ENCODE measurements at regions not wholly inside any gene's neighbourhood (a gene's known extent, or its start where the extent isn't known, plus 50 kb on each side); places are given as distances from the start of the nearest gene placed in this dataset.
"Not testable (repeated sequence)": the region's sequence is repeated elsewhere in the genome, so short reads cannot be mapped to it uniquely, and the experiment has no call there.

- DNase-seq (ENCODE audit: low read depth, low spot score): no peak
Observed at GRCh38 chr9:82128011-82128696, 139.6 kb downstream of the SPATA31D1 start.

DNA sequence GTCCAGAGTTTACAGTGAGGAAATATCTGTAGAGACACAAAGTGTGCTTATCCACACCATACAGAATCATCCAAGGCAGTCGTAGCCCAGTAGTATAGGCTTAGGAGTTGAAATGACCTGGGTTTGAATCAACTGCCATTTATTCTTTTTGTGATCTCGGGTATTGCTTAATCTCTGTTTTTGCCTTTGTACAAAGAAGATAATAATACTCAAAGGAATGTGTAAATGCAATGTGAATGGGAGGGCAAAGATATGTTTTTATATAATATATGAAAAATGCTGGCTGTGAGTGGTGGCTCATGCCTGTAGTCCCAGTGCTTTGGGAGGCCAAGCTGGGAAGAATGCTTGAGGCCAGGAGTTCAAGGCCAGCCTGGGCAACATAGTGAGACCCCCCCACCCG lies 141.1 kb downstream of the SPATA31D1 start:
- no peak overlapping the region for H3K9ac ChIP-seq (ENCODE audit: insufficient read length, low read depth)
- no peaks in the 10 kb centered on the region for H3K36me3 ChIP-seq (ENCODE audit: insufficient read depth, insufficient read length, low read length)
- no peaks in the 10 kb centered on the region for H3K4me1 ChIP-seq (ENCODE audit: insufficient read depth, insufficient read length)
- no peaks in the 10 kb centered on the region for H3K9me3 ChIP-seq (ENCODE audit: insufficient read depth, low read length)
- H3K27me3 ChIP-seq (ENCODE audit: insufficient read depth, insufficient read length): no peaks in the 10 kb centered on the region
- DNase-seq (ENCODE audit: low read depth, low spot score): no peak
- no peak for TF ChIP-seq SUZ12 (IDR thresholded peaks at IDR 0.05; ENCODE audit: extremely low read depth, insufficient read depth, insufficient read length)
- no peak overlapping the region for H3K4me3 ChIP-seq (ENCODE audit: insufficient read length, low read depth)

More at GRCh38 chr9:82128011-82128696, 139.6 kb downstream of the SPATA31D1 start:
- Histone ChIP-seq H3K9ac (ENCODE audit: insufficient read length, low read depth) (no peak overlapping the region), H3K27me3 (ENCODE audit: insufficient read depth, insufficient read length) (no peaks in the 10 kb centered on the region), H3K4me1 (ENCODE audit: insufficient read depth, insufficient read length) (no peaks in the 10 kb centered on the region), H3K36me3 (ENCODE audit: insufficient read depth, insufficient read length, low read length) (no peaks in the 10 kb centered on the region), H3K4me3 (ENCODE audit: insufficient read length, low read depth) (no peak overlapping the region), H3K9me3 (ENCODE audit: insufficient read depth, low read length) (no peaks in the 10 kb centered on the region)
- TF ChIP-seq YY1 (IDR thresholded peaks at IDR 0.05; ENCODE audit: insufficient read depth, insufficient read length): no peak

DNA sequence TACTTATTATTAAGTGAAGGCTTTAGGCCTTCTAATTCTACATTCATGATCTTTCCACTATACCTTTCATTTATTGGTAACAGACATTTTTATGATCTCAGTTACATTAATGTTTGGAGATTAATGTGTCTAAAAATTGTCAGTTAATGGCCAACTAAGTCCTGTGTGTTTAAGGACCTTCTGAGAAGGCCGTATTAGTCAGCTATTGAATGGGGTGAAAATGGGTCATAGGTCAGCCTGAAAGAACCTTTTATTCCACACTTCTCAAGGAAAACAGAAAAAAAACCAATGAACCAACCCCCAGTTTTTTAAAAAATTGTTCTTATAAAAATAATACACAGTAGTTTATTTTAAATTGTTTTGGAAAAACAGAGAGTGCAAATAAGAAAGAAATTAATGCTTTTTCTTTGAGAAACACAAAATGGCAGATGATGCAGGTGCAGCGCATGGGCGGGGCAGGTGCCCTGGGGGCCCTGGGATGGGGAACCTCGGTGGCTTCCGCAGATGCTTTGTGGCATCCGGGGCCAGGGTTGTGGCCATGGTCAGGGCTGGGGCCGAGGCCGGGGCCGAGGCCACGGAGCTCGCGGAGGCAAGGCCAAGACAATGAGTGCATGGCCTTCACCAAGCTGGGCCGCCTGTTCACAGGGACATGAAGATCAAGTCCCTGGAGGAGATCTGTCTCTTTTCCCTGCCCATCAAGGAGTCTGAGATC lies 141.9 kb downstream of the SPATA31D1 start:
- H3K9me3 ChIP-seq (ENCODE audit: insufficient read depth, low read length): no peaks in the 10 kb centered on the region
- no peaks in the 10 kb centered on the region for H3K36me3 ChIP-seq (ENCODE audit: insufficient read depth, insufficient read length, low read length)
- TF ChIP-seq SUZ12 (IDR thresholded peaks at IDR 0.05; ENCODE audit: extremely low read depth, insufficient read depth, insufficient read length): no peak
- TF ChIP-seq YY1 (IDR thresholded peaks at IDR 0.05; ENCODE audit: insufficient read depth, insufficient read length): no peak
- no peak for TF ChIP-seq ZNF274 (IDR thresholded peaks at IDR 0.05; ENCODE audit: low read depth, low read length)
- no peaks in the 10 kb centered on the region for H3K27me3 ChIP-seq (ENCODE audit: insufficient read depth, insufficient read length)
- no peak overlapping the region for H3K4me3 ChIP-seq (ENCODE audit: insufficient read length, low read depth)
- DNase-seq (ENCODE audit: low read depth, low spot score): no peak
- H3K4me1 ChIP-seq (ENCODE audit: insufficient read depth, insufficient read length): no peaks in the 10 kb centered on the region
- H3K9ac ChIP-seq (ENCODE audit: insufficient read length, low read depth): no peak overlapping the region

DNA sequence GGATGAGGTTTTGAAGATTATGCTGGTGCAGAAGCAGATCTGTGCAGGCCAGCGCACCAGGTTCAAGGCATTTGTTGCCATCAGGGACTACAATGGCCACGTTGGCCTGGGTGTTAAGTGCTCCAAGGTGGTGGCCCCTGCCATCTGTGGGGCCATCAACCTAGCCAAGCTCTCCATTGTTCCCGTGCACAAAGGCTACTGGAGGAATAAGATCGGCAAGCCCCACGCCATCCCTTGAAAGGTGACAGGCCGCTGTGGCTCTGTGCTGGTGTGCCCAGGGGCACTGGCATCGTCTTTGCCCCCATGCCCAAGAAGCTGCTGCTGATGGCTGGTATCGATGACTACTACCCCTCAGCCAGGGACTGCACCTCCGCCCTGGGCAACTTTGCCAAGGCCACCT lies 142.5 kb downstream of the SPATA31D1 start:
- H3K9me3 ChIP-seq (ENCODE audit: insufficient read depth, low read length): no peaks in the 10 kb centered on the region
- H3K27me3 ChIP-seq (ENCODE audit: insufficient read depth, insufficient read length): no peaks in the 10 kb centered on the region
- H3K36me3 ChIP-seq (ENCODE audit: insufficient read depth, insufficient read length, low read length): no peaks in the 10 kb centered on the region
- H3K9ac ChIP-seq (ENCODE audit: insufficient read length, low read depth): no peak overlapping the region
- H3K4me1 ChIP-seq (ENCODE audit: insufficient read depth, insufficient read length): no peaks in the 10 kb centered on the region
- H3K4me3 ChIP-seq (ENCODE audit: insufficient read length, low read depth): no peak overlapping the region
- no peak for TF ChIP-seq ZNF274 (IDR thresholded peaks at IDR 0.05; ENCODE audit: low read depth, low read length)
- TF ChIP-seq YY1 (IDR thresholded peaks at IDR 0.05; ENCODE audit: insufficient read depth, insufficient read length): no peak
- no peak for TF ChIP-seq SUZ12 (IDR thresholded peaks at IDR 0.05; ENCODE audit: extremely low read depth, insufficient read depth, insufficient read length)
- no peak for DNase-seq (ENCODE audit: low read depth, low spot score)

DNA sequence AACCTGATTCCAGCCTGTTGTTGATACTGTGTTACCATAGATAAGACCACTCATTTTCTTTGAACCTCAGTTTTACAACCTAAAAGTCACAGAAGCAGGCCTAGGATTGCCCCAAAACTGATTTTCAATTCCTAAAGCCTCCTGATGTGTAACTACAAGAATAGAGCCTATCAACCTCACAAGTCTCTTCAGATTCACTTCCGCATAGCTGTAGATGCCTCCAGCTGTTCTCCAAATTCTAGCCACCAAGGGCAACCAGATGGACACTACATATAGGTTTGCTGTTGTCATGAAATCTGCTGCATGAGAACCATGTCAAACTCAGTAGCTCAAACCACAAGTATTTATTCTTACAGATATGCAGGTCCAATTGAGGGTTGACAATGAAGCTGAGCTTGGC lies 143.5 kb downstream of the SPATA31D1 start:
- no peak overlapping the region for H3K9ac ChIP-seq (ENCODE audit: insufficient read length, low read depth)
- H3K4me1 ChIP-seq (ENCODE audit: insufficient read depth, insufficient read length): no peaks in the 10 kb centered on the region
- no peaks in the 10 kb centered on the region for H3K9me3 ChIP-seq (ENCODE audit: insufficient read depth, low read length)
- no peak for DNase-seq (ENCODE audit: low read depth, low spot score)
- TF ChIP-seq SUZ12 (IDR thresholded peaks at IDR 0.05; ENCODE audit: extremely low read depth, insufficient read depth, insufficient read length): no peak
- TF ChIP-seq ZNF274 (IDR thresholded peaks at IDR 0.05; ENCODE audit: low read depth, low read length): no peak
- no peak for TF ChIP-seq YY1 (IDR thresholded peaks at IDR 0.05; ENCODE audit: insufficient read depth, insufficient read length)
- no peaks in the 10 kb centered on the region for H3K27me3 ChIP-seq (ENCODE audit: insufficient read depth, insufficient read length)
- no peaks in the 10 kb centered on the region for H3K36me3 ChIP-seq (ENCODE audit: insufficient read depth, insufficient read length, low read length)
- H3K4me3 ChIP-seq (ENCODE audit: insufficient read length, low read depth): no peak overlapping the region

- DNase-seq (ENCODE audit: low read depth, low spot score): no peak
- H3K36me3 ChIP-seq (ENCODE audit: insufficient read depth, insufficient read length, low read length): no peaks in the 10 kb centered on the region
- H3K9me3 ChIP-seq (ENCODE audit: insufficient read depth, low read length): no peaks in the 10 kb centered on the region
- H3K4me1 ChIP-seq (ENCODE audit: insufficient read depth, insufficient read length): no peaks in the 10 kb centered on the region
- TF ChIP-seq SUZ12 (IDR thresholded peaks at IDR 0.05; ENCODE audit: extremely low read depth, insufficient read depth, insufficient read length): no peak
- TF ChIP-seq YY1 (IDR thresholded peaks at IDR 0.05; ENCODE audit: insufficient read depth, insufficient read length): no peak
- no peak for TF ChIP-seq ZNF274 (IDR thresholded peaks at IDR 0.05; ENCODE audit: low read depth, low read length)
- H3K9ac ChIP-seq (ENCODE audit: insufficient read length, low read depth): no peak overlapping the region
- H3K4me3 ChIP-seq (ENCODE audit: insufficient read length, low read depth): no peak overlapping the region
- no peaks in the 10 kb centered on the region for H3K27me3 ChIP-seq (ENCODE audit: insufficient read depth, insufficient read length)
Observed at GRCh38 chr9:82134010-82134409, 145.4 kb downstream of the SPATA31D1 start.

DNA sequence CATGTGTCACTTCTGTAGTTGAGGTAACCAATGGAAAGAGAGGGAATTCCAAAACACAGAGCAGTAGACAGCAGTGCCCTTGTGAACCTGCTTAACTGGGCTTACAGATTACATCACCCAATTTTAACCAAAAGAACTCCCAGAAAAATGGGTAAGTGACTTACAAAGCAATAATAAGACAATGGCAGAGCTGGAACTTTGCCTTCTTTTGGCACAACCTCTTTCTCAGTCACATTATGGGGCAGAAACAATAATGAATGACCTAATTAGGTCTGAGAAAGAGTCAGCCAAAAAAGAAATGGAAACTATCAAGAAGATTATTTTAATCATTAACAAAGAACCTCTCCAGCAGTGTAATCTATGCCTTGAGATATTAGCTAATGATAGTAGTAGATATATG lies 146.5 kb downstream of the SPATA31D1 start:
- Histone ChIP-seq H3K9ac (ENCODE audit: insufficient read length, low read depth) (no peak overlapping the region), H3K27me3 (ENCODE audit: insufficient read depth, insufficient read length) (no peaks in the 10 kb centered on the region), H3K4me3 (ENCODE audit: insufficient read length, low read depth) (no peak overlapping the region), H3K9me3 (ENCODE audit: insufficient read depth, low read length) (no peaks in the 10 kb centered on the region), H3K4me1 (ENCODE audit: insufficient read depth, insufficient read length) (no peaks in the 10 kb centered on the region), H3K36me3 (ENCODE audit: insufficient read depth, insufficient read length, low read length) (no peaks in the 10 kb centered on the region)
- no peak for TF ChIP-seq ZNF274 (IDR thresholded peaks at IDR 0.05; ENCODE audit: low read depth, low read length)
- DNase-seq (ENCODE audit: low read depth, low spot score): no peak

DNA sequence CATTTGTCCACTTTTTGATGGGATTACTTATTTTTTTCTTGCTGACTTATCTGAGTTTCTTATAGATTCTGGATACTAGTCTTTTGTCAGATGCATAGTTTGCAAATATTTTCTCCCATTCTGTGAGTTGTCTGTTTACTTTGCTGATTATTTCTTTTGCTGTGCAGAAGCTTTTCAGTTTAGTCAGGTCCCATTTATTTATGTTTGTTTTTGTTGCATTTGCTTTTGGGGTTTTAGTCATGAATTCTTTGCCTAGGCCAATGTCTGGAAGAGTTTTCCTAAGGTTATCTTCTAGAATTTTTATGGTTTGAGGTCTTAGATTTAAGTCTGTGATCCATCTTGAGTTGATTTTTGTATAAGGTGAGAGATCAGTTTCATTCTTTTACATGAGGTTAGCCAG lies 149.5 kb downstream of the SPATA31D1 start:
- H3K4me1 ChIP-seq (ENCODE audit: insufficient read depth, insufficient read length); DNase-seq (ENCODE audit: low read depth, low spot score); H3K36me3 ChIP-seq (ENCODE audit: insufficient read depth, insufficient read length, low read length); H3K27me3 ChIP-seq (ENCODE audit: insufficient read depth, insufficient read length); H3K4me3 ChIP-seq (ENCODE audit: insufficient read length, low read depth); H3K9me3 ChIP-seq (ENCODE audit: insufficient read depth, low read length); H3K9ac ChIP-seq (ENCODE audit: insufficient read length, low read depth): not testable (repeated sequence)
